Liver (tissue), 8 donors: ENCODE measurements at regions not wholly inside any gene's neighbourhood (a gene's known extent, or its start where the extent isn't known, plus 50 kb on each side); places are given as distances from the start of the nearest gene placed in this dataset.
"Not testable (repeated sequence)": the region's sequence is repeated elsewhere in the genome, so short reads cannot be mapped to it uniquely, and the experiment has no call there.

ENCODE experiments used
- DNase-seq: peaks from one replicate; pipeline ENCODE4 v3.0.0-alpha.2; 2017; ENCODE audit warnings: low spot score
- H3K27ac ChIP-seq, 2 donors: one replicate each; pipeline ENCODE4 v1.7.0; 2013; ENCODE audit warnings: inconsistent platforms in 2 of 2, low read length in 2 of 2, control low read depth in 1 of 2, low read depth in 1 of 2, mild to moderate bottlenecking in 1 of 2
- H3K27me3 ChIP-seq, 4 donors: one replicate each; pipeline versions ENCODE4 v1.6.1 to v1.7.0; 2013; ENCODE audit warnings: low read length in 3 of 4, inconsistent platforms in 1 of 4, mild to moderate bottlenecking in 1 of 4, moderate library complexity in 1 of 4; ENCODE audit not compliant: control insufficient read depth in 4 of 4, insufficient read depth in 4 of 4
- H3K36me3 ChIP-seq, 4 donors: one replicate each; pipeline versions ENCODE4 v1.6.1 to v1.7.0; 2013; ENCODE audit warnings: low read length in 3 of 4, mild to moderate bottlenecking in 3 of 4, low read depth in 1 of 4, moderate library complexity in 1 of 4; ENCODE audit not compliant: control insufficient read depth in 4 of 4, insufficient read depth in 3 of 4
- H3K4me1 ChIP-seq, 4 donors: one replicate each; pipeline versions ENCODE4 v1.6.1 to v1.7.0; 2013; ENCODE audit warnings: low read length in 3 of 4, mild to moderate bottlenecking in 3 of 4, moderate library complexity in 1 of 4; ENCODE audit not compliant: control insufficient read depth in 4 of 4, insufficient read depth in 4 of 4
- H3K4me3 ChIP-seq, 3 donors: one replicate each; pipeline versions ENCODE4 v1.6.1 to v1.7.0; 2013; ENCODE audit warnings: low read length in 3 of 3, control low read depth in 1 of 3, low read depth in 1 of 3, mild to moderate bottlenecking in 1 of 3
- H3K9ac ChIP-seq, 2 donors: one replicate each; pipeline ENCODE4 v1.7.0; 2013; ENCODE audit warnings: low read length in 2 of 2, mild to moderate bottlenecking in 2 of 2, moderate library complexity in 2 of 2, control low read depth in 1 of 2, low read depth in 1 of 2
- H3K9me3 ChIP-seq, 4 donors: one replicate each; pipeline versions ENCODE4 v1.6.1 to v1.7.0; 2013; ENCODE audit warnings: low read length in 3 of 4; ENCODE audit not compliant: control insufficient read depth in 4 of 4
- CTCF ChIP-seq: fragments of 150-350 bp; IDR thresholded peaks from 2 replicates; pipeline ENCODE4 v1.5.1; 2017; ENCODE audit warnings: improper control_type of control experiment, low read depth, low read length; ENCODE audit not compliant: missing input control
- EGR1 ChIP-seq, 2 donors: IDR thresholded peaks; 2 replicates each; pipeline ENCODE4 v1.6.1; 2016 to 2018; ENCODE audit warnings: antibody characterized with exemption in 2 of 2, low read depth in 2 of 2
- FOXA1 ChIP-seq: IDR thresholded peaks from 2 replicates; pipeline ENCODE4 v1.6.1; 2016; ENCODE audit warnings: antibody characterized with exemption
- FOXA2 ChIP-seq: IDR thresholded peaks from 2 replicates; pipeline ENCODE4 v1.6.1; 2016; ENCODE audit warnings: antibody characterized with exemption
- HNF4G ChIP-seq: IDR thresholded peaks from 2 replicates; pipeline ENCODE4 v1.6.1; 2016; ENCODE audit warnings: antibody characterized with exemption
- JUND ChIP-seq, 2 donors: IDR thresholded peaks; 2 replicates each; pipeline ENCODE4 v1.6.1; 2016; ENCODE audit warnings: antibody characterized with exemption in 2 of 2
- MAX ChIP-seq: IDR thresholded peaks from 2 replicates; pipeline ENCODE4 v1.6.1; 2016; ENCODE audit warnings: antibody characterized with exemption
- REST ChIP-seq: IDR thresholded peaks from 2 replicates; pipeline ENCODE4 v1.6.1; 2016; ENCODE audit warnings: antibody characterized with exemption, mild to moderate bottlenecking
- SP1 ChIP-seq: IDR thresholded peaks from 2 replicates; pipeline ENCODE4 v1.6.1; 2018; ENCODE audit warnings: antibody characterized with exemption, mild to moderate bottlenecking
- TAF1 ChIP-seq: conservative IDR thresholded peaks from 2 replicates; pipeline ENCODE4 v1.6.1; 2016; ENCODE audit warnings: antibody characterized with exemption, mild to moderate bottlenecking
- YY1 ChIP-seq: IDR thresholded peaks from 2 replicates; pipeline ENCODE4 v1.6.1; 2016; ENCODE audit warnings: antibody characterized with exemption, mild to moderate bottlenecking
- ZBTB33 ChIP-seq: IDR thresholded peaks from 2 replicates; pipeline ENCODE4 v1.6.1; 2016; ENCODE audit warnings: antibody characterized with exemption
- WGBS: extraction: QIAGEN DNeasy Blood & Tissue Kit; methylation state at CpG from one replicate; pipeline ENCODE4 v1.1.7; 2013; 5-methylcytosine and 5-hydroxymethylcytosine counted together
- donor health status: healthy.
- donor health status: healthy.
- donor health status: healthy.
- donor health status: healthy.
- donor health status: healthy.

- TF ChIP-seq TAF1 = no peak
- TF ChIP-seq FOXA2 = no peak
- no peak for TF ChIP-seq ZBTB33
- no peak for TF ChIP-seq YY1
- no peak for TF ChIP-seq MAX
- no peak for TF ChIP-seq CTCF
- no peak for TF ChIP-seq JUND (IDR thresholded peaks at IDR 0.05)
- H3K4me1 ChIP-seq = no peaks in the 10 kb centered on the region
- WGBS = 73% methylated on average over 1 of the region's 1 CpG
These were observed 58.1 kb downstream of the TUBA3C start for GRCh38 chr13:19123502-19123901.

GRCh38 chr13:19117913-19118739, 63.5 kb downstream of the TUBA3C start:
- H3K9ac ChIP-seq = no peak overlapping the region
- H3K4me1 ChIP-seq = no peaks in the 10 kb centered on the region
- H3K27me3 ChIP-seq = no peaks in the 10 kb centered on the region
- TF ChIP-seq FOXA2 (no peak), YY1 (no peak), EGR1 (IDR thresholded peaks at IDR 0.05; ENCODE audit: low read depth in 2 of 2) (no peak), CTCF (no peak), JUND (IDR thresholded peaks at IDR 0.05) (no peak), FOXA1 (no peak), REST (no peak), SP1 (no peak), MAX (no peak), HNF4G (no peak), ZBTB33 (no peak)
- no peak for DNase-seq
- no peak overlapping the region for H3K27ac ChIP-seq
- H3K9me3 ChIP-seq = peaks cover 0 to 4% (median 0%) of the 10 kb centered on the region in 4 donors
- WGBS = 83% methylated on average over 32 of the region's 32 CpGs
- H3K4me3 ChIP-seq = no peak overlapping the region
- no peaks in the 10 kb centered on the region for H3K36me3 ChIP-seq

More at GRCh38 chr13:19123502-19123901, 58.1 kb downstream of the TUBA3C start:
- Histone ChIP-seq H3K9me3 (no peaks in the 10 kb centered on the region), H3K36me3 (no peaks in the 10 kb centered on the region), H3K27me3 (no peaks in the 10 kb centered on the region), H3K9ac (no peak overlapping the region), H3K4me3 (no peak overlapping the region), H3K27ac (no peak overlapping the region)
- no peak for DNase-seq

- 62% methylated on average over 18 of the region's 29 CpGs for WGBS
These were observed 72.4 kb downstream of the TUBA3C start for GRCh38 chr13:19109225-19109624.

More at GRCh38 chr13:19109225-19109624, 72.4 kb downstream of the TUBA3C start:
- not testable (repeated sequence) for H3K4me3 ChIP-seq, DNase-seq, H3K9ac ChIP-seq, H3K9me3 ChIP-seq, H3K27ac ChIP-seq, H3K36me3 ChIP-seq, H3K27me3 ChIP-seq, H3K4me1 ChIP-seq
